WTC11 (cell line): ENCODE measurements at regions not wholly inside any gene's neighbourhood (a gene's known extent, or its start where the extent isn't known, plus 50 kb on each side); places are given as distances from the start of the nearest gene placed in this dataset.

ENCODE experiments used
- ATAC-seq: fragments of 200-7000 bp; cut with Tn5 transposase; 2 replicates; pipeline ENCODE4 v1.10.0; 2021; ENCODE audit warnings: mild to moderate bottlenecking, moderate library complexity
- CTCF ChIA-PET: fragments of 300-600 bp; sonication (Branson Sonifier 250); formaldehyde crosslinking; loops from one replicate; lab custom pipeline; 2021; ENCODE audit warnings: antibody characterized with exemption; lab: Charles Lee
- POLR2A ChIA-PET: fragments of 350-600 bp; sonication (Branson Sonifier 250); formaldehyde crosslinking; loops from one replicate; lab custom pipeline; 2021; ENCODE audit warnings: antibody characterized with exemption; lab: Charles Lee
- DNase-seq: peaks from one replicate; pipeline ENCODE4 v3.0.0; 2021; ENCODE audit warnings: low spot score
- H3K27ac Mint-ChIP-seq: 2 replicates; pipeline ENCODE4 v1.8.0; 2021; ENCODE audit warnings: mixed read lengths
- H3K27me3 Mint-ChIP-seq: 2 replicates; pipeline ENCODE4 v1.8.0; 2021; ENCODE audit warnings: low read depth, mild to moderate bottlenecking, moderate library complexity, mixed read lengths
- H3K36me3 Mint-ChIP-seq: 2 replicates; pipeline ENCODE4 v1.8.0; 2021; ENCODE audit warnings: mixed read lengths
- H3K4me1 Mint-ChIP-seq: 2 replicates; pipeline ENCODE4 v1.8.0; 2022; ENCODE audit warnings: mixed read lengths
- H3K4me3 Mint-ChIP-seq: 2 replicates; pipeline ENCODE4 v1.8.0; 2021; ENCODE audit warnings: mild to moderate bottlenecking, moderate library complexity, mixed read lengths
- H3K9me3 Mint-ChIP-seq: 2 replicates; pipeline ENCODE4 v1.8.0; 2021; ENCODE audit warnings: mixed read lengths
- AFF4 ChIP-seq: sonication (generic); formaldehyde crosslinking; IDR thresholded peaks from 2 replicates; pipeline ENCODE4 v1.8.1; 2023; ENCODE audit warnings: mild to moderate bottlenecking, missing genetic modification reagents, borderline replicate concordance
- ATF1 ChIP-seq: sonication (generic); formaldehyde crosslinking; IDR thresholded peaks from 2 replicates; pipeline ENCODE4 v1.8.1; 2023; ENCODE audit warnings: mild to moderate bottlenecking, moderate library complexity, missing genetic modification reagents
- ATF3 ChIP-seq: sonication (generic); formaldehyde crosslinking; conservative IDR thresholded peaks from 2 replicates; pipeline ENCODE4 v1.8.1; 2022; ENCODE audit warnings: mild to moderate bottlenecking, missing genetic modification reagents
- EMX1 ChIP-seq: fragments of 250-450 bp; sonication (Bioruptor Pico); IDR thresholded peaks from 2 replicates; pipeline ENCODE4 v1.8.0; 2021; ENCODE audit warnings: mild to moderate bottlenecking
- FOXJ3 ChIP-seq: sonication (generic); formaldehyde crosslinking; IDR thresholded peaks from 2 replicates; pipeline ENCODE4 v1.9.0; 2021; ENCODE audit warnings: missing genetic modification reagents, mild to moderate bottlenecking, borderline replicate concordance
- NR1H2 ChIP-seq: sonication (generic); formaldehyde crosslinking; IDR thresholded peaks from 2 replicates; pipeline ENCODE4 v1.9.0; 2021; ENCODE audit warnings: mild to moderate bottlenecking, moderate library complexity, missing genetic modification reagents
- NR2C2 ChIP-seq: sonication (generic); formaldehyde crosslinking; IDR thresholded peaks from 2 replicates; pipeline ENCODE4 v1.8.0; 2022; ENCODE audit warnings: mild to moderate bottlenecking, missing genetic modification reagents
- SMAD3 ChIP-seq: sonication (generic); formaldehyde crosslinking; IDR thresholded peaks from 2 replicates; pipeline ENCODE4 v1.8.0; 2022; ENCODE audit warnings: missing genetic modification reagents, mild to moderate bottlenecking, borderline replicate concordance
- ZNF219 ChIP-seq: sonication (generic); formaldehyde crosslinking; IDR thresholded peaks from 2 replicates; pipeline ENCODE4 v1.8.0; 2023; ENCODE audit warnings: missing genetic modification reagents, mild to moderate bottlenecking, borderline replicate concordance
- ZNF317 ChIP-seq: sonication (generic); formaldehyde crosslinking; IDR thresholded peaks from 2 replicates; pipeline ENCODE4 v1.8.1; 2023; ENCODE audit warnings: low read depth, mild to moderate bottlenecking, moderate library complexity, missing genetic modification reagents, borderline replicate concordance
- ZNF396 ChIP-seq: fragments of 250-450 bp; sonication (Bioruptor Pico); IDR thresholded peaks from 2 replicates; pipeline ENCODE4 v1.8.0; 2021; ENCODE audit warnings: mild to moderate bottlenecking, moderate library complexity, borderline replicate concordance
- ZNF416 ChIP-seq: fragments of 250-450 bp; sonication (Bioruptor Pico); IDR thresholded peaks from 2 replicates; pipeline ENCODE4 v1.9.0; 2021; ENCODE audit warnings: mild to moderate bottlenecking, inconsistent platforms
- TF ChIP-seq, protein P1 (sequence below): sonication (generic); formaldehyde crosslinking; IDR thresholded peaks from 2 replicates; pipeline ENCODE4 v1.8.0; 2022; ENCODE audit warnings: missing genetic modification reagents
- TF ChIP-seq, protein P2 (sequence below): fragments of 250-450 bp; sonication (Bioruptor Pico); IDR thresholded peaks from 2 replicates; pipeline ENCODE4 v1.9.0; 2021; ENCODE audit warnings: mild to moderate bottlenecking, borderline replicate concordance
- TF ChIP-seq, protein P3 (sequence below): fragments of 250-450 bp; sonication (Bioruptor Pico); IDR thresholded peaks from 2 replicates; pipeline ENCODE4 v1.9.0; 2021; ENCODE audit warnings: mild to moderate bottlenecking
- TF ChIP-seq, protein P4 (sequence below): sonication (generic); formaldehyde crosslinking; IDR thresholded peaks from 2 replicates; pipeline ENCODE4 v1.8.0; 2023; ENCODE audit warnings: mild to moderate bottlenecking, missing genetic modification reagents
- TF ChIP-seq, protein P5 (sequence below): fragments of 250-450 bp; sonication (Bioruptor Pico); IDR thresholded peaks from 2 replicates; pipeline ENCODE4 v2.1.2; 2022; ENCODE audit warnings: mild to moderate bottlenecking, moderate library complexity

DNA sequence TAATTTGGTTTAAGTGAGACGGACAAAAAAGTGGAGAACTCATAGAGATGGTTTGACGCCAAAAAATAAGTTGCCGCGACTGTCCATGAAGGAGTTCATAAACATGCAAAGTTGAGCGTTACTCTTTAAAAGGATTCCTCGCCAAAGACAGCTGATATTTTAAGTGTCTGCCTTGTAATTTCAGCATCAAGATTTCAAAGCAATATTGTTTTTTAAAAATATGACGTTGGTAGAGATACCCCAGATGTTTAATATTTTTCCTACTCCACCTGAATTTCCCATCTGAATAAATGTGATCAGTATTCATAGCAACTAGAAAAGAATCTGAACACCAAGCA lies 155.0 kb downstream of the TUSC7 start (continued):
- no peak for TF ChIP-seq EMX1 (CRISPR knock-in tag)
- TF ChIP-seq, protein P1, sequence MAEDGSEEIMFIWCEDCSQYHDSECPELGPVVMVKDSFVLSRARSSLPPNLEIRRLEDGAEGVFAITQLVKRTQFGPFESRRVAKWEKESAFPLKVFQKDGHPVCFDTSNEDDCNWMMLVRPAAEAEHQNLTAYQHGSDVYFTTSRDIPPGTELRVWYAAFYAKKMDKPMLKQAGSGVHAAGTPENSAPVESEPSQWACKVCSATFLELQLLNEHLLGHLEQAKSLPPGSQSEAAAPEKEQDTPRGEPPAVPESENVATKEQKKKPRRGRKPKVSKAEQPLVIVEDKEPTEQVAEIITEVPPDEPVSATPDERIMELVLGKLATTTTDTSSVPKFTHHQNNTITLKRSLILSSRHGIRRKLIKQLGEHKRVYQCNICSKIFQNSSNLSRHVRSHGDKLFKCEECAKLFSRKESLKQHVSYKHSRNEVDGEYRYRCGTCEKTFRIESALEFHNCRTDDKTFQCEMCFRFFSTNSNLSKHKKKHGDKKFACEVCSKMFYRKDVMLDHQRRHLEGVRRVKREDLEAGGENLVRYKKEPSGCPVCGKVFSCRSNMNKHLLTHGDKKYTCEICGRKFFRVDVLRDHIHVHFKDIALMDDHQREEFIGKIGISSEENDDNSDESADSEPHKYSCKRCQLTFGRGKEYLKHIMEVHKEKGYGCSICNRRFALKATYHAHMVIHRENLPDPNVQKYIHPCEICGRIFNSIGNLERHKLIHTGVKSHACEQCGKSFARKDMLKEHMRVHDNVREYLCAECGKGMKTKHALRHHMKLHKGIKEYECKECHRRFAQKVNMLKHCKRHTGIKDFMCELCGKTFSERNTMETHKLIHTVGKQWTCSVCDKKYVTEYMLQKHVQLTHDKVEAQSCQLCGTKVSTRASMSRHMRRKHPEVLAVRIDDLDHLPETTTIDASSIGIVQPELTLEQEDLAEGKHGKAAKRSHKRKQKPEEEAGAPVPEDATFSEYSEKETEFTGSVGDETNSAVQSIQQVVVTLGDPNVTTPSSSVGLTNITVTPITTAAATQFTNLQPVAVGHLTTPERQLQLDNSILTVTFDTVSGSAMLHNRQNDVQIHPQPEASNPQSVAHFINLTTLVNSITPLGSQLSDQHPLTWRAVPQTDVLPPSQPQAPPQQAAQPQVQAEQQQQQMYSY = no peak
- TF ChIP-seq, all 79 proteins: peak for 0

GRCh38 chr3:116870379-116870778 lies 160.8 kb downstream of the TUSC7 start:
- POLR2A ChIA-PET = no interaction called here
- Mint-ChIP-seq H3K27me3 (no peaks in the 10 kb centered on the region), H3K4me3 (no peak overlapping the region), H3K36me3 (no peaks in the 10 kb centered on the region), H3K9me3 (0 out of 2 replicates have a peak, but pooled peaks cover under 1% of the 10 kb centered on the region), H3K4me1 (peaks cover 6% of the 10 kb centered on the region; the same call in 1 of the 2 replicates), H3K27ac (no peak overlapping the region)
- no peak for ATAC-seq
- CTCF ChIA-PET = interaction anchor here (1.3 kb wide), 1 partner anchor 146 kb away, joined by 3 read pairs; no protein-coding TSS in a partner anchor
- no peak for TF ChIP-seq ATF1 (CRISPR knock-in tag)
- TF ChIP-seq ZNF396 (CRISPR knock-in tag) = no peak
- TF ChIP-seq NR2C2 = no peak
- no peak for TF ChIP-seq NR1H2 (CRISPR knock-in tag)
- no peak for TF ChIP-seq ZNF219
- no peak for TF ChIP-seq ZNF416 (CRISPR knock-in tag)
- TF ChIP-seq, protein P2, sequence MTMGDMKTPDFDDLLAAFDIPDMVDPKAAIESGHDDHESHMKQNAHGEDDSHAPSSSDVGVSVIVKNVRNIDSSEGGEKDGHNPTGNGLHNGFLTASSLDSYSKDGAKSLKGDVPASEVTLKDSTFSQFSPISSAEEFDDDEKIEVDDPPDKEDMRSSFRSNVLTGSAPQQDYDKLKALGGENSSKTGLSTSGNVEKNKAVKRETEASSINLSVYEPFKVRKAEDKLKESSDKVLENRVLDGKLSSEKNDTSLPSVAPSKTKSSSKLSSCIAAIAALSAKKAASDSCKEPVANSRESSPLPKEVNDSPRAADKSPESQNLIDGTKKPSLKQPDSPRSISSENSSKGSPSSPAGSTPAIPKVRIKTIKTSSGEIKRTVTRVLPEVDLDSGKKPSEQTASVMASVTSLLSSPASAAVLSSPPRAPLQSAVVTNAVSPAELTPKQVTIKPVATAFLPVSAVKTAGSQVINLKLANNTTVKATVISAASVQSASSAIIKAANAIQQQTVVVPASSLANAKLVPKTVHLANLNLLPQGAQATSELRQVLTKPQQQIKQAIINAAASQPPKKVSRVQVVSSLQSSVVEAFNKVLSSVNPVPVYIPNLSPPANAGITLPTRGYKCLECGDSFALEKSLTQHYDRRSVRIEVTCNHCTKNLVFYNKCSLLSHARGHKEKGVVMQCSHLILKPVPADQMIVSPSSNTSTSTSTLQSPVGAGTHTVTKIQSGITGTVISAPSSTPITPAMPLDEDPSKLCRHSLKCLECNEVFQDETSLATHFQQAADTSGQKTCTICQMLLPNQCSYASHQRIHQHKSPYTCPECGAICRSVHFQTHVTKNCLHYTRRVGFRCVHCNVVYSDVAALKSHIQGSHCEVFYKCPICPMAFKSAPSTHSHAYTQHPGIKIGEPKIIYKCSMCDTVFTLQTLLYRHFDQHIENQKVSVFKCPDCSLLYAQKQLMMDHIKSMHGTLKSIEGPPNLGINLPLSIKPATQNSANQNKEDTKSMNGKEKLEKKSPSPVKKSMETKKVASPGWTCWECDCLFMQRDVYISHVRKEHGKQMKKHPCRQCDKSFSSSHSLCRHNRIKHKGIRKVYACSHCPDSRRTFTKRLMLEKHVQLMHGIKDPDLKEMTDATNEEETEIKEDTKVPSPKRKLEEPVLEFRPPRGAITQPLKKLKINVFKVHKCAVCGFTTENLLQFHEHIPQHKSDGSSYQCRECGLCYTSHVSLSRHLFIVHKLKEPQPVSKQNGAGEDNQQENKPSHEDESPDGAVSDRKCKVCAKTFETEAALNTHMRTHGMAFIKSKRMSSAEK (CRISPR knock-in tag) = no peak
- TF ChIP-seq SMAD3 (CRISPR knock-in tag) = no peak
- DNase-seq = no peak

GRCh38 chr3:116871905-116872304 lies 162.3 kb downstream of the TUSC7 start:
- Mint-ChIP-seq H3K4me3 (no peak overlapping the region), H3K9me3 (0 out of 2 replicates have a peak, but pooled peaks cover 6% of the 10 kb centered on the region), H3K36me3 (no peaks in the 10 kb centered on the region), H3K27ac (no peak overlapping the region), H3K27me3 (no peaks in the 10 kb centered on the region), H3K4me1 (peaks cover 6% of the 10 kb centered on the region; the same call in 1 of the 2 replicates)
- DNase-seq = no peak
- CTCF ChIA-PET = no interaction called here
- no peak for ATAC-seq
- POLR2A ChIA-PET = no interaction called here
- TF ChIP-seq, protein P3, sequence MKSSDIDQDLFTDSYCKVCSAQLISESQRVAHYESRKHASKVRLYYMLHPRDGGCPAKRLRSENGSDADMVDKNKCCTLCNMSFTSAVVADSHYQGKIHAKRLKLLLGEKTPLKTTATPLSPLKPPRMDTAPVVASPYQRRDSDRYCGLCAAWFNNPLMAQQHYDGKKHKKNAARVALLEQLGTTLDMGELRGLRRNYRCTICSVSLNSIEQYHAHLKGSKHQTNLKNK (CRISPR knock-in tag) = no peak
- TF ChIP-seq, protein P4, sequence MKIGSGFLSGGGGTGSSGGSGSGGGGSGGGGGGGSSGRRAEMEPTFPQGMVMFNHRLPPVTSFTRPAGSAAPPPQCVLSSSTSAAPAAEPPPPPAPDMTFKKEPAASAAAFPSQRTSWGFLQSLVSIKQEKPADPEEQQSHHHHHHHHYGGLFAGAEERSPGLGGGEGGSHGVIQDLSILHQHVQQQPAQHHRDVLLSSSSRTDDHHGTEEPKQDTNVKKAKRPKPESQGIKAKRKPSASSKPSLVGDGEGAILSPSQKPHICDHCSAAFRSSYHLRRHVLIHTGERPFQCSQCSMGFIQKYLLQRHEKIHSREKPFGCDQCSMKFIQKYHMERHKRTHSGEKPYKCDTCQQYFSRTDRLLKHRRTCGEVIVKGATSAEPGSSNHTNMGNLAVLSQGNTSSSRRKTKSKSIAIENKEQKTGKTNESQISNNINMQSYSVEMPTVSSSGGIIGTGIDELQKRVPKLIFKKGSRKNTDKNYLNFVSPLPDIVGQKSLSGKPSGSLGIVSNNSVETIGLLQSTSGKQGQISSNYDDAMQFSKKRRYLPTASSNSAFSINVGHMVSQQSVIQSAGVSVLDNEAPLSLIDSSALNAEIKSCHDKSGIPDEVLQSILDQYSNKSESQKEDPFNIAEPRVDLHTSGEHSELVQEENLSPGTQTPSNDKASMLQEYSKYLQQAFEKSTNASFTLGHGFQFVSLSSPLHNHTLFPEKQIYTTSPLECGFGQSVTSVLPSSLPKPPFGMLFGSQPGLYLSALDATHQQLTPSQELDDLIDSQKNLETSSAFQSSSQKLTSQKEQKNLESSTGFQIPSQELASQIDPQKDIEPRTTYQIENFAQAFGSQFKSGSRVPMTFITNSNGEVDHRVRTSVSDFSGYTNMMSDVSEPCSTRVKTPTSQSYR = no peak
- TF ChIP-seq ZNF317 (CRISPR knock-in tag) = no peak
- TF ChIP-seq FOXJ3 (CRISPR knock-in tag) = no peak
- TF ChIP-seq AFF4 (CRISPR knock-in tag) = no peak
- TF ChIP-seq, protein P5, sequence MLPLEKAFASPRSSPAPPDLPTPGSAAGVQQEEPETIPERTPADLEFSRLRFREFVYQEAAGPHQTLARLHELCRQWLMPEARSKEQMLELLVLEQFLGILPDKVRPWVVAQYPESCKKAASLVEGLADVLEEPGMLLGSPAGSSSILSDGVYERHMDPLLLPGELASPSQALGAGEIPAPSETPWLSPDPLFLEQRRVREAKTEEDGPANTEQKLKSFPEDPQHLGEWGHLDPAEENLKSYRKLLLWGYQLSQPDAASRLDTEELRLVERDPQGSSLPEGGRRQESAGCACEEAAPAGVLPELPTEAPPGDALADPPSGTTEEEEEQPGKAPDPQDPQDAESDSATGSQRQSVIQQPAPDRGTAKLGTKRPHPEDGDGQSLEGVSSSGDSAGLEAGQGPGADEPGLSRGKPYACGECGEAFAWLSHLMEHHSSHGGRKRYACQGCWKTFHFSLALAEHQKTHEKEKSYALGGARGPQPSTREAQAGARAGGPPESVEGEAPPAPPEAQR (CRISPR knock-in tag) = no peak
- TF ChIP-seq ATF3 (CRISPR knock-in tag) = no peak
- TF ChIP-seq NR2C2 = no peak
